GM12873 (cell line): ENCODE measurements at regions not wholly inside any gene's neighbourhood (a gene's known extent, or its start where the extent isn't known, plus 50 kb on each side); places are given as distances from the start of the nearest gene placed in this dataset.

ENCODE experiments used
- TF ChIP-seq, protein P1 (sequence below): IDR thresholded peaks from 2 replicates; pipeline ENCODE4 v1.5.1; 2012; ENCODE audit warnings: low read depth, mild to moderate bottlenecking, moderate library complexity, low read length, control low read depth; ENCODE audit not compliant: insufficient read depth; ENCODE audit errors: missing control alignments

DNA sequence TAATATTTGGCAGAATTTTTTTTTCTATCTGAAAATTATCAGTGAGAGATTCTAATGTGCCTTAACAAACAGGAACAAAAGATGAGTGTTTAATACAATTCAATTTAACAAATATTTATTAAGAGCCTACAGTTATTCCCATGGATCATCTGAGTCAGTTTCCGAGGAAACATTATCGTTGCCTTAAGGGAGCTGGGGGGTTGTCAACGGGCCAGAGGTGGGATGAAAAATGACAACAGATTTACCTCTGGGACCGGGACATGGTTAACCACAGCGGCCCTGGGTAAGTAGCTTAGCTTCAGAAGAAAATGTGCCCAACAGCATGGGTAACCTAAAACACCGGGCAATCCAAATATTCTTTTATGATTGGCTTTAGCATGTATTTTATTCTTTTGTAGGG lies 113.6 kb downstream of the DAD1 start:
- TF ChIP-seq, protein P1, sequence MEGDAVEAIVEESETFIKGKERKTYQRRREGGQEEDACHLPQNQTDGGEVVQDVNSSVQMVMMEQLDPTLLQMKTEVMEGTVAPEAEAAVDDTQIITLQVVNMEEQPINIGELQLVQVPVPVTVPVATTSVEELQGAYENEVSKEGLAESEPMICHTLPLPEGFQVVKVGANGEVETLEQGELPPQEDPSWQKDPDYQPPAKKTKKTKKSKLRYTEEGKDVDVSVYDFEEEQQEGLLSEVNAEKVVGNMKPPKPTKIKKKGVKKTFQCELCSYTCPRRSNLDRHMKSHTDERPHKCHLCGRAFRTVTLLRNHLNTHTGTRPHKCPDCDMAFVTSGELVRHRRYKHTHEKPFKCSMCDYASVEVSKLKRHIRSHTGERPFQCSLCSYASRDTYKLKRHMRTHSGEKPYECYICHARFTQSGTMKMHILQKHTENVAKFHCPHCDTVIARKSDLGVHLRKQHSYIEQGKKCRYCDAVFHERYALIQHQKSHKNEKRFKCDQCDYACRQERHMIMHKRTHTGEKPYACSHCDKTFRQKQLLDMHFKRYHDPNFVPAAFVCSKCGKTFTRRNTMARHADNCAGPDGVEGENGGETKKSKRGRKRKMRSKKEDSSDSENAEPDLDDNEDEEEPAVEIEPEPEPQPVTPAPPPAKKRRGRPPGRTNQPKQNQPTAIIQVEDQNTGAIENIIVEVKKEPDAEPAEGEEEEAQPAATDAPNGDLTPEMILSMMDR = no peak

DNA sequence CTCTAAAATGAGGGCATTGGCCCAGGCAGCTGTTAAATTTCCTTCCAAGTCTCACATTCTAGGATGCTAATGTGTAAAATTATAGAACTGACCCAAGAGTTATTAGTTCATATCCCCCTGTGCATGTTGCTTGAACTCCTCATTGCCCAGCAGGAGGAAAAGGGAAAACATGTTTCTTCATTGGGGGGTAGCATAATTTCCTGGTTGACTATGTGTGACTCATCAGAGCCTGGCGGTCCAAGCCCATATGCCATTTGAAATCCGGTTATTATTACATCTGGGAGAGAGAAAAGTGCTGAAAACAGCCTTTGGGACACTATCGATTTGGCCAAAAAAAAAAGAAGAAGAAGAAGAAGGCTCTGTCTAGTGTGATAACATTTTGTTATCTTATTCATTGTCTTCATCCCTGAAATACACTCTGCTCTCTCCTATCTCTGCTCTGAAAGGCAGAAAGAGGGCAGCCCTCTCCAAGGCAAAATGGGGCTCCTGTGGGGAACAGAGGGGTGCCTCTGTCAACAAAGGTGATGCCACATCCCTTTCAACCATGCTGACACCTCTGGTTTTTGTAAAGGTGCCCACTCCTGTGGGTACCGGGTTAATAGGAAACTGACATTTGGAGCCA lies 114.2 kb downstream of the DAD1 start:
- TF ChIP-seq, protein P1 = no peak

GRCh38 chr14:22472935-22473854 lies 115.8 kb downstream of the DAD1 start:
- TF ChIP-seq, protein P1 = peak; percentile 72

- TF ChIP-seq, protein P1 = no peak
These were observed 116.6 kb downstream of the DAD1 start for GRCh38 chr14:22472466-22472865.

DNA sequence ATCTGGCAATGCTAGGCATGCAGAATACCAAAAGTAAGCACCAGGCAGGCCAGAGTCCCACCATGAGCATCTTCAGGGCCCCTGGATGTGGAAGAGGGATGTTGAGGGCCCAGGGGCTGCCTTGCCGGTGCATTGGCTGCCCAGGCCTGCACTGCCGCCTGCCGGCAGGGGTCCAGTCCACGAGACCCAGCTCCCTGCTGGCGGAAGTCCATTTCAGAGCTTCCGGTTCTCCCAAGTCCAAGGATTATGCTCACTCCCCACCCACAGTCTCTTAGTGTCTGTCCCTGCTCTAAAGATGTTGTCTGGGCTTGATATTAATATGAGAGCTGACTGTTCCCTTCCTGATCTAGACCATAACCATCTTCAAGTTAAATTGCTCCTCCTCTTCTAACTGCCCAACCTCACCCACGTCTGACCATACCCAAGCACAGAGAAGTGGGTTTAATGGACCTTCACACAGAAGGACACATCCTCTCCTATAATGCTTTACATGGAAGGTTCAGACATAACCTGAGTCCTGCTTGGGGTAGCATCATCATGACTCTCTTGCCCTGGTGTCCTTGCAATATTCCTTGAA lies 117.4 kb downstream of the DAD1 start:
- TF ChIP-seq, protein P1 = no peak

DNA sequence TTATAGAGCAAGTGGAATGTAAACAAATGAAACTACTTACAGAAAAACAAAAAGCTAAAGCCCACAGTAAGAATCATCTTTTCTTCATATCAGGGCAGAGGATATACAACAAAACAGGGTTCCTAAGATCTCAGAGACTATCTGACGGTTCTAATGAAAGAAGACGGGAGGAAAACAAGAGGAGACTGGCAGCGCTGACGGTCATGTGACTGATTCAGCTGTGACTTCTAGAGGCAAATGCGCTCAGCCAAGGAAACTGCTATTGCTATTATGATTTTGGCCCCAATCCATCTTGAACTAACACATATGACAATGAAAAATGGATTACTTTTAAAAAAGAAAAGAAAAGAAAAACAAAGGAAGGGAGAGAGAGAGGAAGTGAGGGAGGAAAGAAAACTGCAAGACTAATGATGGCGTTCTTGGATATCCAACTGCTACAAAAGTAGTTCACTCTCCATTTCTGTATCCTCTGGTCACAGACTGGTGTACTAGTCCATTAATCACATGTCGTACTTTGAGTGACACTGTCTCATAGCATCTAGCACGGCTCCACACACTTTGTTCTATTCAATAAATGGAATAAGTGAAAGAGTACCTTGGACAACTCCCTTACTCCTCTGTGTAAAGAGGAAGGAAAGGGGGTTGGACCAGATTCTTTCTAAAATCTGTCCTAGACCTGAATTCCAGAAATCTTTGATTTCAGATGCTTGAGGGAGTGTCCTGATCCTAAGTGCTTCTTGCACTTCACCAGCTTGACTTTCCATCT lies 119.3 kb downstream of the DAD1 start:
- TF ChIP-seq, protein P1 = no peak
